Endothelial cell of umbilical vein (primary cell): ENCODE measurements at regions not wholly inside any gene's neighbourhood (a gene's known extent, or its start where the extent isn't known, plus 50 kb on each side); places are given as distances from the start of the nearest gene placed in this dataset.

Experiments used
- EZH2 ChIP-seq: IDR thresholded peaks from 2 replicates; pipeline ENCODE4 v1.6.1; 2012; ENCODE audit warnings: borderline replicate concordance, low read depth, mild to moderate bottlenecking, moderate library complexity, low read length, inconsistent platforms; ENCODE audit not compliant: severe bottlenecking
- FOS ChIP-seq: IDR thresholded peaks from 2 replicates; pipeline ENCODE4 v1.6.1; 2011; ENCODE audit warnings: mild to moderate bottlenecking, low read length, moderate library complexity, borderline replicate concordance; ENCODE audit not compliant: insufficient read depth
- POLR2A ChIP-seq: IDR thresholded peaks from 2 replicates; pipeline ENCODE4 v1.6.1; 2012; ENCODE audit warnings: low read depth, mild to moderate bottlenecking, control low read depth, low read length
- TF ChIP-seq, protein P1 (sequence below), 2 donors: IDR thresholded peaks; 1 replicate in 1 of 2; 2 replicates in 1 of 2; pipeline ENCODE4 v1.5.1; 2011; ENCODE audit warnings: low read length in 2 of 2, mild to moderate bottlenecking in 2 of 2, moderate library complexity in 2 of 2, control low read depth in 1 of 2, inconsistent platforms in 1 of 2, low read depth in 1 of 2; ENCODE audit not compliant: insufficient read depth in 1 of 2; ENCODE audit errors: extremely low read depth in 1 of 2

DNA sequence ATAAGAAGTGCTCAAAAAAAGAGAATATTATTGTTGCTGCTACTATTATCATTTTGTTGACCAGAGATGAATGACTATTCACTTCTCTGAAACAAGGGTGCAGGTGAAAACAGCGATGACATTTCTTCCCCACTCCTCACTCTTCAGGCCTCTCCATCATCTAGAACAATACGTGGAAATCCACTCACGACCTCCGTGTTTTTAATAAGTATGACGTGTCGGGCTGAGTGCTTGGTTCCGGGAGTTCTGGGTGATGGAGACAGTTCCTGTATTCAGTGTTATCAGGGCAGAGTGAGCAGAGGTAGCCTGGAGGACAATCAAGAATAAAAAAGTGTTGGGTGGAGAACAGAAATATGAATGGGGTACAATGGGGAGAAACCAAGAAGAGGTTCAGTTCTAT is 130.0 kb upstream of the ZNF217 start:
- no peak for TF ChIP-seq POLR2A
- TF ChIP-seq, protein P1, sequence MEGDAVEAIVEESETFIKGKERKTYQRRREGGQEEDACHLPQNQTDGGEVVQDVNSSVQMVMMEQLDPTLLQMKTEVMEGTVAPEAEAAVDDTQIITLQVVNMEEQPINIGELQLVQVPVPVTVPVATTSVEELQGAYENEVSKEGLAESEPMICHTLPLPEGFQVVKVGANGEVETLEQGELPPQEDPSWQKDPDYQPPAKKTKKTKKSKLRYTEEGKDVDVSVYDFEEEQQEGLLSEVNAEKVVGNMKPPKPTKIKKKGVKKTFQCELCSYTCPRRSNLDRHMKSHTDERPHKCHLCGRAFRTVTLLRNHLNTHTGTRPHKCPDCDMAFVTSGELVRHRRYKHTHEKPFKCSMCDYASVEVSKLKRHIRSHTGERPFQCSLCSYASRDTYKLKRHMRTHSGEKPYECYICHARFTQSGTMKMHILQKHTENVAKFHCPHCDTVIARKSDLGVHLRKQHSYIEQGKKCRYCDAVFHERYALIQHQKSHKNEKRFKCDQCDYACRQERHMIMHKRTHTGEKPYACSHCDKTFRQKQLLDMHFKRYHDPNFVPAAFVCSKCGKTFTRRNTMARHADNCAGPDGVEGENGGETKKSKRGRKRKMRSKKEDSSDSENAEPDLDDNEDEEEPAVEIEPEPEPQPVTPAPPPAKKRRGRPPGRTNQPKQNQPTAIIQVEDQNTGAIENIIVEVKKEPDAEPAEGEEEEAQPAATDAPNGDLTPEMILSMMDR (IDR thresholded peaks at IDR 0.05; ENCODE audit: extremely low read depth in 1 of 2, insufficient read depth in 1 of 2, low read depth in 1 of 2, low read length in 2 of 2): no peak
- TF ChIP-seq EZH2: no peak
- TF ChIP-seq FOS: peak; percentile 60
